ENCODE measurements at regions not wholly inside any gene's neighbourhood (a gene's known extent, or its start where the extent isn't known, plus 50 kb on each side); places are given as distances from the start of the nearest gene placed in this dataset.

DNA sequence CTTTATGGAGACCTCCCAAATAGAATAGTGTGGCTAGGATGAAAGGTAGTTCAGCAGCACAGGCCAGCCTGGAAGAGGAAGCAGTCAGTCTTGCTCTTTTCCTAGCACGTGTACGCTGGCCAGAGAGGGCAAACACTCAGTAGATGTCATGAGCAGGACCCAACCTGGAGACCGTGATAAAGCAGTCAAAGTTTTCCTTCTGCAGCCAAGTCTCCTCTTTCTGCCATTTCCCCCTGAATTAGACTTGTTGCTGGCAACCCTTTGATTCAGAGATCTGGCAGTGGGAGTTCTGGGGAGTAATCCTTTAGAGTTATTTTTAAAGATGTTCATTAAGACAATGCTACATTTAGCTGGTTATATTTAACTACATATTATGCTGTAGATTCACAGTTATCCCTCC, 183.7 kb downstream of the EXOC5 start:
- no peak for DNase-seq (ENCODE audit: low spot score, unreplicated experiment)
- peaks cover 4% of the 10 kb centered on the region for H3K9me3 Mint-ChIP-seq (ENCODE audit: low read depth)
- no peak overlapping the region for H3K27ac Mint-ChIP-seq
- no peaks in the 10 kb centered on the region for H3K36me3 Mint-ChIP-seq (ENCODE audit: insufficient read depth)
- H3K4me1 Mint-ChIP-seq (ENCODE audit: low read depth), result peaks cover 8% of the 10 kb centered on the region
- H3K4me3 Mint-ChIP-seq (ENCODE audit: low read depth), result no peak overlapping the region
- TF ChIP-seq, protein P1, sequence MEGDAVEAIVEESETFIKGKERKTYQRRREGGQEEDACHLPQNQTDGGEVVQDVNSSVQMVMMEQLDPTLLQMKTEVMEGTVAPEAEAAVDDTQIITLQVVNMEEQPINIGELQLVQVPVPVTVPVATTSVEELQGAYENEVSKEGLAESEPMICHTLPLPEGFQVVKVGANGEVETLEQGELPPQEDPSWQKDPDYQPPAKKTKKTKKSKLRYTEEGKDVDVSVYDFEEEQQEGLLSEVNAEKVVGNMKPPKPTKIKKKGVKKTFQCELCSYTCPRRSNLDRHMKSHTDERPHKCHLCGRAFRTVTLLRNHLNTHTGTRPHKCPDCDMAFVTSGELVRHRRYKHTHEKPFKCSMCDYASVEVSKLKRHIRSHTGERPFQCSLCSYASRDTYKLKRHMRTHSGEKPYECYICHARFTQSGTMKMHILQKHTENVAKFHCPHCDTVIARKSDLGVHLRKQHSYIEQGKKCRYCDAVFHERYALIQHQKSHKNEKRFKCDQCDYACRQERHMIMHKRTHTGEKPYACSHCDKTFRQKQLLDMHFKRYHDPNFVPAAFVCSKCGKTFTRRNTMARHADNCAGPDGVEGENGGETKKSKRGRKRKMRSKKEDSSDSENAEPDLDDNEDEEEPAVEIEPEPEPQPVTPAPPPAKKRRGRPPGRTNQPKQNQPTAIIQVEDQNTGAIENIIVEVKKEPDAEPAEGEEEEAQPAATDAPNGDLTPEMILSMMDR (IDR thresholded peaks at IDR 0.05; ENCODE audit: unreplicated experiment), result no peak
- H3K27me3 Mint-ChIP-seq, result peaks cover 7% of the 10 kb centered on the region

DNA sequence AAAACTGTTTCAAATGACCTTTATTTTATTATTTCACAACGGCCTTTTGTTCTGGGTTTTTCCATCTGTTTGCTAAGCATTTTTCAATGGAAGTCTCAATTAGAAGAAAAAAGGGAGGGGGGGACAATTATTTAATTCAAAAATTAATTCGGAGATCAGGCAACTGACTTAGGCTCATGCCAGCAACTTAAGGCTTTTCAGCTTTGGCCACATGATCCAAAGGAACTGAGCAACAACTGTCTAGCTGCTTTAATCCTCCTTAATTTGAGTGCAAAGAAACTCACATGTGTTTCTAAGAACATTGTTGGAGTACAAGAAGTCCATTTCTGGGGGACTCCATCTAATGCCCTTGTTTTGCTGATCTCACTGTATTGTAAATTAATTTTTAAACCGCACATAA, 188.0 kb downstream of the EXOC5 start:
- TF ChIP-seq, protein P1 (IDR thresholded peaks at IDR 0.05; ENCODE audit: unreplicated experiment), result no peak
- Mint-ChIP-seq H3K36me3 (ENCODE audit: insufficient read depth) (no peaks in the 10 kb centered on the region), H3K27me3 (peaks cover 7% of the 10 kb centered on the region), H3K27ac (no peak overlapping the region), H3K4me1 (ENCODE audit: low read depth) (peaks cover 10% of the 10 kb centered on the region), H3K9me3 (ENCODE audit: low read depth) (no peaks in the 10 kb centered on the region), H3K4me3 (ENCODE audit: low read depth) (no peak overlapping the region)
- DNase-seq (ENCODE audit: low spot score, unreplicated experiment), result no peak

DNA sequence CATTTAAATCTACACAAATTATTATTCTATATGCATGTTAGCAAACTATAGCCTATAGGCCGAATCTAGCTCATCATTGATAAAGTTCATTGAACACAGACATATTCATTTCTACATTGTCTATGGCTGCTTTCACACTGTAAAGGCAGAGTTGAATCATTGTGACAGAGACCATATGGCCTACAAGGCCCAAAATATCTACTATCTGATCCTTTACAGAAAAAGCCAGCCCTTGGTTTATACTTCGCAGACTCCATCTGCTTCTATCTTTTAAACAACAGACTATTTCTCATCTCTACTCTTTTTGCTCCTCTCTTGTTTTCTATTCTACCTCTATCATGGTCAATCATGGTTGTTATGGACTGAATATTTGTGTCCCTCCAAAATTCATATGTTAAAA, 190.7 kb downstream of the EXOC5 start:
- Mint-ChIP-seq H3K36me3 (ENCODE audit: insufficient read depth) (no peaks in the 10 kb centered on the region), H3K4me3 (ENCODE audit: low read depth) (no peak overlapping the region), H3K9me3 (ENCODE audit: low read depth) (no peaks in the 10 kb centered on the region), H3K27ac (no peak overlapping the region), H3K27me3 (peaks cover 19% of the 10 kb centered on the region), H3K4me1 (ENCODE audit: low read depth) (peaks cover 9% of the 10 kb centered on the region)
- DNase-seq (ENCODE audit: low spot score, unreplicated experiment), result no peak
- TF ChIP-seq, protein P1 (IDR thresholded peaks at IDR 0.05; ENCODE audit: unreplicated experiment), result no peak

- Mint-ChIP-seq H3K36me3 (ENCODE audit: insufficient read depth) (no peaks in the 10 kb centered on the region), H3K9me3 (ENCODE audit: low read depth) (no peaks in the 10 kb centered on the region), H3K4me1 (ENCODE audit: low read depth) (peaks cover 10% of the 10 kb centered on the region), H3K4me3 (ENCODE audit: low read depth) (no peak overlapping the region), H3K27ac (no peak overlapping the region), H3K27me3 (peaks cover 16% of the 10 kb centered on the region)
- TF ChIP-seq, protein P1 (IDR thresholded peaks at IDR 0.05; ENCODE audit: unreplicated experiment), result no peak
- no peak for DNase-seq (ENCODE audit: low spot score, unreplicated experiment)
Measured at GRCh38 chr14:57073986-57074385, 194.7 kb downstream of the EXOC5 start.

DNA sequence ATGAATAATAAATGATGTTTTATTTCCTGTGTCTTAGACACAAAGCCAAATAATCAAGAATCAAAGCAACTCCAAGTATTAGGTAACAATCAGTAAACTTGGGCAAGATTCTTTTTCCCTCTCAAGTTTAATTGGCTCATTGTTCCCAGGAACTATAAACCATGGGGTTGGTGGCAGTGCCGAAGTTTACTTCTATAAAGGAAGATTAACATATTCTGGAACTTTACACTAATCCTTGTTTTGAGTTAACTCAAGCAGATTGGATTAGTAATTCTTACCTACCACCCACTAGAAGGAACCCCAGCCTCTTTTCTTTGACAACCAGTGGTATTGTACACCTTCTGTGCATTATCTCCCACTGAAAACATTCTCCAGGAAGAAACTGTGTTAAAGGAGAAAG, 197.1 kb downstream of the EXOC5 start:
- Mint-ChIP-seq H3K4me1 (ENCODE audit: low read depth) (peaks cover 8% of the 10 kb centered on the region), H3K9me3 (ENCODE audit: low read depth) (no peaks in the 10 kb centered on the region), H3K27ac (no peak overlapping the region), H3K27me3 (peaks cover 31% of the 10 kb centered on the region), H3K36me3 (ENCODE audit: insufficient read depth) (no peaks in the 10 kb centered on the region), H3K4me3 (ENCODE audit: low read depth) (no peak overlapping the region)
- DNase-seq (ENCODE audit: low spot score, unreplicated experiment), result no peak
- TF ChIP-seq, protein P1 (IDR thresholded peaks at IDR 0.05; ENCODE audit: unreplicated experiment), result no peak

Data from progenitor cell of endocrine pancreas (in vitro differentiated cells).